SK-N-SH (cell line): ENCODE measurements at regions not wholly inside any gene's neighbourhood (a gene's known extent, or its start where the extent isn't known, plus 50 kb on each side); places are given as distances from the start of the nearest gene placed in this dataset.

Experiments used
- CTCF ChIP-seq: fragments of 200-600 bp; sonication (generic); IDR thresholded peaks from 2 replicates; pipeline ENCODE4 v1.6.1; 2017; ENCODE audit warnings: antibody characterized with exemption, mild to moderate bottlenecking, moderate library complexity
- EP300 ChIP-seq, 2 experiments: IDR thresholded peaks; 2 replicates each; pipeline versions ENCODE4 v1.4.0 to v1.6.1; 2012; ENCODE audit warnings: borderline replicate concordance in 1 of 2, low read depth in 1 of 2, low read length in 1 of 2
- TAF1 ChIP-seq: IDR thresholded peaks from 2 replicates; pipeline ENCODE4 v1.6.1; 2012; ENCODE audit warnings: low read depth, mild to moderate bottlenecking, low read length, moderate library complexity, borderline replicate concordance

DNA sequence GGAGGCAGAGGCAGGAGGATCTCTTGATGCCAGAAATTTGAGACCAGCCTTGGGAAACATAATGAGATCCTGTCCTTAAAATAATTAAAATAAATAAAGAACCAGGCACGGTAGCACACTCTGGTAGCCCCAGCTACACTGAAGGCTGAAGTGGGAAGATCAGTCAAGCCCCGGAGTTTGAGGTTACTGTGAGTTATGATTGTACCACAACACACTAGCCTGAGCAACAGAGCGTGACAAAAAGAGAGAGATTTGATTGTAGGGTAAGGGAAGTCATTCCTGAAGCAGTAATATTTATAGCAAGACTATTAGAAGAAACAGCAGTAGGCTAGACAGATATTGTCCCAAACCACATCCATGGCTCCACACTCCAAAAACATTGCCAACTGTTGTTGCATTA, 1408.4 kb upstream of the TENM4 start:
- no peak for TF ChIP-seq EP300 (IDR thresholded peaks at IDR 0.05; ENCODE audit: borderline replicate concordance in 1 of 2, low read depth in 1 of 2, low read length in 1 of 2)
- no peak for TF ChIP-seq TAF1
- TF ChIP-seq CTCF = no peak
